DMS53 (cell line): ENCODE measurements at regions not wholly inside any gene's neighbourhood (a gene's known extent, or its start where the extent isn't known, plus 50 kb on each side); places are given as distances from the start of the nearest gene placed in this dataset.

Experiments
- DNase-seq: peaks from one replicate; lab custom pipeline; 2025; lab: John Stamatoyannopoulos, UW

- no peak for DNase-seq
Measured at GRCh38 chr10:15462253-15462897, 91.3 kb upstream of the FAM171A1 start.

- DNase-seq, result no peak
Measured at GRCh38 chr10:15461353-15462108, 90.4 kb upstream of the FAM171A1 start.

GRCh38 chr10:15460661-15461060 lies 89.6 kb upstream of the FAM171A1 start:
- no peak for DNase-seq

- no peak for DNase-seq
Measured at GRCh38 chr10:15459218-15459617, 88.1 kb upstream of the FAM171A1 start.

- DNase-seq, result no peak
Measured at GRCh38 chr10:15457382-15457781, 86.3 kb upstream of the FAM171A1 start.

GRCh38 chr10:15455456-15455855 lies 84.4 kb upstream of the FAM171A1 start:
- no peak for DNase-seq

GRCh38 chr10:15453926-15454325 lies 82.8 kb upstream of the FAM171A1 start:
- DNase-seq, result no peak

- no peak for DNase-seq
Measured at GRCh38 chr10:15453457-15453856, 82.4 kb upstream of the FAM171A1 start.

GRCh38 chr10:15452545-15452944 lies 81.5 kb upstream of the FAM171A1 start:
- DNase-seq, result no peak

GRCh38 chr10:15451137-15452094 lies 80.3 kb upstream of the FAM171A1 start:
- no peak for DNase-seq

GRCh38 chr10:15448598-15448997 lies 77.5 kb upstream of the FAM171A1 start:
- DNase-seq, result no peak

- DNase-seq, result no peak
Measured at GRCh38 chr10:15445006-15445390, 73.9 kb upstream of the FAM171A1 start.

- DNase-seq, result no peak
Measured at GRCh38 chr10:15444105-15445005, 73.3 kb upstream of the FAM171A1 start.

- no peak for DNase-seq
Measured at GRCh38 chr10:15442056-15442455, 71.0 kb upstream of the FAM171A1 start.

- DNase-seq, result no peak
Measured at GRCh38 chr10:15440204-15440711, 69.2 kb upstream of the FAM171A1 start.

- DNase-seq, result no peak
Measured at GRCh38 chr10:15439341-15439842, 68.3 kb upstream of the FAM171A1 start.

GRCh38 chr10:15436696-15437095 lies 65.6 kb upstream of the FAM171A1 start:
- no peak for DNase-seq

- DNase-seq, result peak; percentile 65
Measured at GRCh38 chr10:15433850-15434537, 62.9 kb upstream of the FAM171A1 start.

- no peak for DNase-seq
Measured at GRCh38 chr10:15432266-15432665, 61.2 kb upstream of the FAM171A1 start.

GRCh38 chr10:15430969-15431771 lies 60.1 kb upstream of the FAM171A1 start:
- no peak for DNase-seq
